ENCODE measurements at regions not wholly inside any gene's neighbourhood (a gene's known extent, or its start where the extent isn't known, plus 50 kb on each side); places are given as distances from the start of the nearest gene placed in this dataset.

DNA sequence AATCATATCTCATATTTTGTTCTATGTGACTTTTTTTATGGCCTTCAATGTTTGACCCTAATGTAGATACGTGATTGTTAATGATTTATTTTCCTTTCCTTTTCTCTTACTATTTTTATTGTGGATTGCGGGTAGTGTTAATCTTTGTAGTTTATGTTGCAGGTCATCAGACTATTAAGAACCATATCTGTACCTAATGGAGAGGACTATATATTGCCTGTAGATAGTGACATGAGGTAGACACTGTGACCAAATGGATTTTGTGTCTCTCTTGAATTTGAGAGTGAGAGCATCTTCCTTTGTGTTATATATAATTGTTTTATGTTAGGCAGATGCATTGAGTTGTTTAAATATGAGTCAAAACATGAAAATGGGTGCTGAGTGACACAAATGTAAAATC lies 543.4 kb upstream of the MGAT4C start:
- TF ChIP-seq, protein P1, sequence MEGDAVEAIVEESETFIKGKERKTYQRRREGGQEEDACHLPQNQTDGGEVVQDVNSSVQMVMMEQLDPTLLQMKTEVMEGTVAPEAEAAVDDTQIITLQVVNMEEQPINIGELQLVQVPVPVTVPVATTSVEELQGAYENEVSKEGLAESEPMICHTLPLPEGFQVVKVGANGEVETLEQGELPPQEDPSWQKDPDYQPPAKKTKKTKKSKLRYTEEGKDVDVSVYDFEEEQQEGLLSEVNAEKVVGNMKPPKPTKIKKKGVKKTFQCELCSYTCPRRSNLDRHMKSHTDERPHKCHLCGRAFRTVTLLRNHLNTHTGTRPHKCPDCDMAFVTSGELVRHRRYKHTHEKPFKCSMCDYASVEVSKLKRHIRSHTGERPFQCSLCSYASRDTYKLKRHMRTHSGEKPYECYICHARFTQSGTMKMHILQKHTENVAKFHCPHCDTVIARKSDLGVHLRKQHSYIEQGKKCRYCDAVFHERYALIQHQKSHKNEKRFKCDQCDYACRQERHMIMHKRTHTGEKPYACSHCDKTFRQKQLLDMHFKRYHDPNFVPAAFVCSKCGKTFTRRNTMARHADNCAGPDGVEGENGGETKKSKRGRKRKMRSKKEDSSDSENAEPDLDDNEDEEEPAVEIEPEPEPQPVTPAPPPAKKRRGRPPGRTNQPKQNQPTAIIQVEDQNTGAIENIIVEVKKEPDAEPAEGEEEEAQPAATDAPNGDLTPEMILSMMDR (IDR thresholded peaks at IDR 0.05; ENCODE audit: control extremely low read depth, extremely low read depth, low read depth, missing control alignments): no peak
- ChIA-PET CTCF (interaction anchor here (1.6 kb wide), 1 partner anchor 12 kb away, joined by 3 read pairs; no protein-coding TSS in a partner anchor), POLR2A (no interaction called here)
- DNase-seq (ENCODE audit: extremely low spot score): no peak

DNA sequence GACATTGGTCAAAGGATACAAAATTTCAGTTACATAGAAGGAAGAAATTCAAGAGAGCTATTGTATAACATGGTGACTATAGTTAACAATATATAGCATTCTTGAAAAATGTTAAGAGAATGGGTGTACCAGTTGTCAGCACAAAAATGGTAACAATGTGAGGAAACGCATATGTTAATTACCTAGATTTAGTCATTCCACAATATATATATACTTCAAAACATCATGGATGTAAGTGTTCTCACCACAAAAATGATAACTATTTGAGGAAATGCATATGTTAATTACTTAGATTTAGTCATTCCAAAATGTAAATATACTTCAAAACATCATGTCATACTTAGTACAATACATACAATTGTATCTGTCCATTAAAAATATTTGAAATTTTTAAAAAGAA lies 540.4 kb upstream of the MGAT4C start:
- TF ChIP-seq, protein P1 (IDR thresholded peaks at IDR 0.05; ENCODE audit: control extremely low read depth, extremely low read depth, low read depth, missing control alignments): no peak
- ChIA-PET POLR2A (no interaction called here), CTCF (no interaction called here)
- DNase-seq (ENCODE audit: extremely low spot score): no peak

DNA sequence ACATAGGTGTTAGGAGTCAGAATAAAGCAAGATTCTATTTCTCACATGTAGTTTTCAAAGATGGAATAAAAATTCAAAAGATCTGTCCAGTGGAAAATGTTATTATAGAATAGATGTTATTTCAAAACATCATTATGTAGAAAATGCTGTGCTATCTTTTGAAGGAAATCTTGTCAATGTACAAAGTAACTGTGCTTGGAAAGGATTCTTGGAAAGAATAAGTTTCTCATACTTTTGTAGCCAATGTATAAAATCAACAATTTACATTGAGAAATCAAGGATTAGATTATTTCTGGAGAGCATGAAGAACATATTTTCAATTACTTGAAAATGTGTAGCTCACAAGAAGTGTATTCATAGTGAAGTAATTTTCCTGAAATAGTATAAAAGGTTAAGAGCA lies 532.5 kb upstream of the MGAT4C start:
- ChIA-PET POLR2A (no interaction called here), CTCF (no interaction called here)
- DNase-seq (ENCODE audit: extremely low spot score): no peak
- TF ChIP-seq, protein P1 (IDR thresholded peaks at IDR 0.05; ENCODE audit: control extremely low read depth, extremely low read depth, low read depth, missing control alignments): no peak

- DNase-seq (ENCODE audit: extremely low spot score): no peak
- TF ChIP-seq, protein P1 (IDR thresholded peaks at IDR 0.05; ENCODE audit: control extremely low read depth, extremely low read depth, low read depth, missing control alignments): no peak
- POLR2A ChIA-PET: no interaction called here
- CTCF ChIA-PET: interaction anchor here (1.3 kb wide), 1 partner anchor 12 kb away, joined by 3 read pairs; no protein-coding TSS in a partner anchor
These were observed 531.2 kb upstream of the MGAT4C start for GRCh38 chr12:86787419-86787818.

DNA sequence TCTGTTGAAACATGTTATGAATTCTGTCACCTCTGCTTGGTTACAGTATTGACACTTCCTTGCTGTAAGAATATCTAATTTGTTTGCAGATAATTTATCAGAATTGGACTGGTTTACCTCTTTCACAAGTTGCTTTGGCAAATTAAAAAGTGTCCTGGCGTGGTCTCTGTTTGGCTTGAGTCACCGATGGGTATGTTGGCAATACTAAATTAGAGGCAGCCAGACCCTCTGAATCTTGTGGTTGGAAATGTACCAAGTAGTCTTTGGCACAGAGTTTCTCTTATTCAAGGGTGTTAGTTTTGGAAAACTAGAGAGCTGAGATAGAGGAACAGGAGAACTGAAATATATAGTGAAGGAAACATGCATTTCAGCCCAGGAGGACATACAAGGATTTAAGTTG lies 521.1 kb upstream of the MGAT4C start:
- TF ChIP-seq, protein P1 (IDR thresholded peaks at IDR 0.05; ENCODE audit: control extremely low read depth, extremely low read depth, low read depth, missing control alignments): no peak
- DNase-seq (ENCODE audit: extremely low spot score): no peak
- ChIA-PET CTCF (no interaction called here), POLR2A (no interaction called here)

GRCh38 chr12:86774841-86775388 lies 518.7 kb upstream of the MGAT4C start:
- POLR2A ChIA-PET: no interaction called here
- TF ChIP-seq, protein P1 (IDR thresholded peaks at IDR 0.05; ENCODE audit: control extremely low read depth, extremely low read depth, low read depth, missing control alignments): no peak
- CTCF ChIA-PET: no interaction called here
- DNase-seq (ENCODE audit: extremely low spot score): no peak

GRCh38 chr12:86772696-86773095 lies 516.5 kb upstream of the MGAT4C start:
- CTCF ChIA-PET: no interaction called here
- no peak for DNase-seq (ENCODE audit: extremely low spot score)
- TF ChIP-seq, protein P1 (IDR thresholded peaks at IDR 0.05; ENCODE audit: control extremely low read depth, extremely low read depth, low read depth, missing control alignments): no peak
- POLR2A ChIA-PET: no interaction called here
